Endothelial cell of umbilical vein (primary cell): ENCODE measurements at regions not wholly inside any gene's neighbourhood (a gene's known extent, or its start where the extent isn't known, plus 50 kb on each side); places are given as distances from the start of the nearest gene placed in this dataset.

Experiments used
- CTCF ChIP-seq, 2 donors: IDR thresholded peaks; 1 replicate in 1 of 2; 2 replicates in 1 of 2; pipeline ENCODE4 v1.5.1; 2011; ENCODE audit warnings: low read length in 2 of 2, mild to moderate bottlenecking in 2 of 2, moderate library complexity in 2 of 2, control low read depth in 1 of 2, inconsistent platforms in 1 of 2, low read depth in 1 of 2; ENCODE audit not compliant: insufficient read depth in 1 of 2; ENCODE audit errors: extremely low read depth in 1 of 2
- GATA2 ChIP-seq: IDR thresholded peaks from 2 replicates; pipeline ENCODE4 v1.7.0; 2011; ENCODE audit warnings: low read depth, mild to moderate bottlenecking, moderate library complexity, mixed read lengths, low read length; ENCODE audit not compliant: insufficient read length, insufficient read depth
- JUN ChIP-seq: IDR thresholded peaks from 2 replicates; pipeline ENCODE4 v1.6.1; 2011; ENCODE audit warnings: borderline replicate concordance, low read depth; ENCODE audit not compliant: insufficient read length, insufficient read depth
- MAX ChIP-seq: IDR thresholded peaks from 2 replicates; pipeline ENCODE4 v1.6.1; 2011; ENCODE audit not compliant: insufficient read depth, insufficient read length

GRCh38 chr3:46130631-46131310 is 77.3 kb downstream of the CCR1 start:
- no peak for TF ChIP-seq JUN
- no peak for TF ChIP-seq CTCF (IDR thresholded peaks at IDR 0.05; ENCODE audit: extremely low read depth in 1 of 2, insufficient read depth in 1 of 2, low read depth in 1 of 2, low read length in 2 of 2)
- TF ChIP-seq MAX, result no peak
- no peak for TF ChIP-seq GATA2
